Activated CD8-positive, alpha-beta T cell treated with anti-CD3 and anti-CD28 coated beads, Interleukin-2, amount 10 ng/mL, durations not matched to agents 7 days and 5 days (primary cell): ENCODE measurements at regions not wholly inside any gene's neighbourhood (a gene's known extent, or its start where the extent isn't known, plus 50 kb on each side); places are given as distances from the start of the nearest gene placed in this dataset.

Experiments
- ATAC-seq: fragments of 150-1000 bp; cut with Tn5 transposase; one replicate; pipeline ENCODE4 v1.10.0; 2021; ENCODE audit warnings: moderate library complexity
- CTCF ChIA-PET: fragments of 350-600 bp; sonication (Branson Sonifier 250); formaldehyde crosslinking; loops from one replicate; lab custom pipeline; 2021; ENCODE audit warnings: antibody characterized with exemption; lab: Charles Lee
- POLR2A ChIA-PET: fragments of 350-600 bp; sonication (Branson Sonifier 250); formaldehyde crosslinking; loops from one replicate; lab custom pipeline; 2021; ENCODE audit warnings: antibody characterized with exemption; lab: Charles Lee
- DNase-seq: peaks from one replicate; pipeline ENCODE4 v3.0.0-alpha.2; 2020
- H3K27ac Mint-ChIP-seq: one replicate; pipeline ENCODE4 v1.8.0; 2021; ENCODE audit warnings: mild to moderate bottlenecking, mixed read lengths
- H3K27me3 Mint-ChIP-seq: one replicate; pipeline ENCODE4 v1.8.0; 2021; ENCODE audit warnings: low read depth, mixed read lengths
- H3K36me3 Mint-ChIP-seq: one replicate; pipeline ENCODE4 v1.8.0; 2021; ENCODE audit warnings: low read depth, mixed read lengths
- H3K4me1 Mint-ChIP-seq: one replicate; pipeline ENCODE4 v1.8.0; 2021; ENCODE audit warnings: low read depth, mixed read lengths
- H3K4me3 Mint-ChIP-seq: one replicate; pipeline ENCODE4 v1.8.0; 2021; ENCODE audit warnings: mild to moderate bottlenecking, mixed read lengths
- H3K9me3 Mint-ChIP-seq: one replicate; pipeline ENCODE4 v1.8.0; 2022; ENCODE audit warnings: mixed read lengths; ENCODE audit not compliant: insufficient read depth

DNA sequence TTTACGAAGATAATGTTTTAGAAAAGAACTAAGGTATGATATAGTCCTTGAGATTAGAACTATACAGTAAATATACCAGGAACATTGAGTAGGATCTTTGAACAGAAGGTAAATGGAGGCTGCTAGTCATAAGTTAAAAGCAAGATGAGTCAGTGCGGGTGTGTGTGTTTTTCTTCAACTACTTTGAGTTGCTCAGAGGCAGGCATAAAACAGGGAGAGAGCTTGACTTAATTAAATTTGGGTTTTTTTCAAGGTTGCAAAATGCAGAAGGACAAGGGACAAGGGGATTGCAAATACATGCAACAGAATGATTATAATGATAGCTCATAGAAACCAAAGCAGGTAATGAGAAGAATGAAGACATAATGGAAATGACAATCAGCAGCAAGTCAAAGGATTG is 815.1 kb downstream of the NCAM2 start:
- Mint-ChIP-seq H3K36me3 (no peaks in the 10 kb centered on the region), H3K4me1 (no peaks in the 10 kb centered on the region), H3K27me3 (no peaks in the 10 kb centered on the region), H3K27ac (no peak overlapping the region), H3K9me3 (no peaks in the 10 kb centered on the region), H3K4me3 (no peak overlapping the region)
- ChIA-PET CTCF (no interaction called here), POLR2A (no interaction called here)
- ATAC-seq (no peak), DNase-seq (no peak)

DNA sequence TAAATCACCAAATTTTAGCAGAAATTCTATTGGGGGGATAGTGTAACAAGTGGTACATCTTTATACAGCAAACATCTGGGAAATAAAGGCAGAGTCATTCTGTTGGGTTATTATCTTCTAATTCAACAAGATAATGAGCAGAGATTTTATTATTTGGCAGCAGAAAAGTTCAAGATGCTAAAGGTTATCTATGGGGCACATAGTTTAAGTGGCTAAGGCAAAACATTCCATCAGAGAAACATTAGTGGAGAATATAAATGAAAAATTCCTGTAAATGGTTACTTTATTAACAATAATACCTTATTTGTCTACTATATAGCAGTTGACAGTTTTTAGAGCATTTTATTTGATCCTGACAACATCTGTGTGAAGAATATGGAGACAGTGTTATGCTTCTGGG is 815.7 kb downstream of the NCAM2 start:
- DNase-seq = no peak
- H3K9me3 Mint-ChIP-seq = no peaks in the 10 kb centered on the region
- H3K4me3 Mint-ChIP-seq = no peak overlapping the region
- H3K27me3 Mint-ChIP-seq = no peaks in the 10 kb centered on the region
- no peak for ATAC-seq
- no peaks in the 10 kb centered on the region for H3K4me1 Mint-ChIP-seq
- H3K36me3 Mint-ChIP-seq = no peaks in the 10 kb centered on the region
- POLR2A ChIA-PET = no interaction called here
- CTCF ChIA-PET = no interaction called here
- H3K27ac Mint-ChIP-seq = no peak overlapping the region

DNA sequence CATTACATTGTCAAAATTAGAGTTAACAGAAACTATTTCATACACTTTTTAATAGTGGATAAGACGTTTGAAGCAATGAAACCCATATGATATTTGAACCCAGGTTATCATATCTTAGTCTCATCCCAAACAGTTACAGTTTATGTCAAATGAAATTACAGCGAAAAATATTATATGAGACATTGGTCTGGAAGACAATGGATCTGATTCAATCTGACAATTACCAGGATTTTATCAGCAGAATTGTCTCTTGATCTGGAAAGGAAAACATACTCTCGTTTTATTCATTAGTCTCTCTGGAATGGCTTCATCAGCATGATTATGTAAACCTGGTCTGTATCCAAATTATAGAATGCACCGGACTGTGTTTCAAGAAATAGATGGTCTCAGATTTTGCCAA is 818.6 kb downstream of the NCAM2 start:
- Mint-ChIP-seq H3K4me1 (no peaks in the 10 kb centered on the region), H3K4me3 (no peak overlapping the region), H3K27me3 (no peaks in the 10 kb centered on the region), H3K27ac (no peak overlapping the region), H3K9me3 (peaks cover 6% of the 10 kb centered on the region), H3K36me3 (no peaks in the 10 kb centered on the region)
- ATAC-seq (no peak), DNase-seq (no peak)
- ChIA-PET CTCF (no interaction called here), POLR2A (no interaction called here)

DNA sequence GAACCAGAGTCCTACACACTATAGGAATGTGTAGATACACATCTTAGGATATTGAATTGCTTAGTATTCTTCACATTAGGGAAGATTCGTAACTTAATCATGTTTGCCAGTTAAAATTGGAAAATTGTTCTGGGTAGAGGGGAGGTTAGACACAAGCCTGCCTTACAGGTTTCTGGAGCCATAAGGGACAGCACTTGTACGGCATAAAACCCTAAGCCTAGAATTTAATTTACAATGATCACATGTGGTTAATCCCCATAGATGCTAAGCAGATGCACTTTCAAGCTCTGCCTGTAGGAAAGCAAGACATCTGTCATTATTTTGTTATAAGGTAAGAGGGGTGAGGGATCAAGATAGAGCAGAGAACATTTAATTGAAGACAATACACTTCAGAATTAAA is 820.7 kb downstream of the NCAM2 start:
- Mint-ChIP-seq H3K4me1 (no peaks in the 10 kb centered on the region), H3K27ac (no peak overlapping the region), H3K36me3 (no peaks in the 10 kb centered on the region), H3K27me3 (no peaks in the 10 kb centered on the region), H3K4me3 (no peak overlapping the region), H3K9me3 (peaks cover 11% of the 10 kb centered on the region)
- no peak for DNase-seq
- ATAC-seq = no peak
- ChIA-PET POLR2A (no interaction called here), CTCF (no interaction called here)

DNA sequence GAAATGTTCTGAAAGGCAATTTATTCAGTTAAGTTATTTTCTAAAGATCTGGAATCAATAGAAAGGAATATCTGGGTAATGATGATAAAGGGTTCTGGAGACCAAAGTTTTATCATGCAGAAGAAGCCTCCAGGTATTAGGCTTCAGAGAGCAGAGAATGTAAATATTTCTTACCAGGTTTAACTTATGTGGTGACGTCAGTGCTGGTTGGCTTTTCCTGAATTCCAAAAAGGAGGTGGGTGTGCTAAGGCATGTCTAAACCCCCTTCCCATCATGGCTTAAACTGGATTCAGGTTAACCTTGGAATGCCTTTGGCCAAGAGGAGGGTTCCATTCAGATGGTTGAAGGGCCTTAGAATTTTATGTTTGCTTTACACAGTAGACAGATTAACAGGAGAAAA is 829.9 kb downstream of the NCAM2 start:
- H3K36me3 Mint-ChIP-seq = no peaks in the 10 kb centered on the region
- POLR2A ChIA-PET = no interaction called here
- H3K4me3 Mint-ChIP-seq = no peak overlapping the region
- CTCF ChIA-PET = no interaction called here
- H3K27me3 Mint-ChIP-seq = no peaks in the 10 kb centered on the region
- no peaks in the 10 kb centered on the region for H3K9me3 Mint-ChIP-seq
- no peak for DNase-seq
- H3K4me1 Mint-ChIP-seq = no peaks in the 10 kb centered on the region
- no peak overlapping the region for H3K27ac Mint-ChIP-seq
- ATAC-seq = no peak

DNA sequence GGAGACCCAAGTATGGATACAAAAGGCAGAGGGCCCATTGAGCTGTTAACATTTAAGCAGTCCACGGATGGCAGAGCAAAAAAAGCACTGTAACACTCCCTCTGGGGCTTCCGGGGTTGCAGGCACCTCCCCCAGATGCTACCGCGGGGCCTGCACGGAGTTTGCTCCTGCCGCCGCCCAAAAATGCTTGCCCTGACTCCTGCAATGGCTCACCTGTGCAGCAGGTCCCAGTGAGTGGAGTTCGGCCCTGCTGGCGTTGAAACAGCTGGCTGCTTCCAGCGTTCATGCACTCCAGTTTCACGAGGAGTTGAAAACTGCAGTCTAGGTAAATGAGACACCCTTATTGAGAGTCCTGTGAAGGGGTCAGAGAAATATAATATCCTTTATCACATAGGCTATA is 832.8 kb downstream of the NCAM2 start:
- no peaks in the 10 kb centered on the region for H3K27me3 Mint-ChIP-seq
- ATAC-seq = no peak
- H3K4me3 Mint-ChIP-seq = no peak overlapping the region
- no peaks in the 10 kb centered on the region for H3K4me1 Mint-ChIP-seq
- no peaks in the 10 kb centered on the region for H3K36me3 Mint-ChIP-seq
- CTCF ChIA-PET = no interaction called here
- DNase-seq = no peak
- POLR2A ChIA-PET = no interaction called here
- H3K27ac Mint-ChIP-seq = no peak overlapping the region
- H3K9me3 Mint-ChIP-seq = no peaks in the 10 kb centered on the region

DNA sequence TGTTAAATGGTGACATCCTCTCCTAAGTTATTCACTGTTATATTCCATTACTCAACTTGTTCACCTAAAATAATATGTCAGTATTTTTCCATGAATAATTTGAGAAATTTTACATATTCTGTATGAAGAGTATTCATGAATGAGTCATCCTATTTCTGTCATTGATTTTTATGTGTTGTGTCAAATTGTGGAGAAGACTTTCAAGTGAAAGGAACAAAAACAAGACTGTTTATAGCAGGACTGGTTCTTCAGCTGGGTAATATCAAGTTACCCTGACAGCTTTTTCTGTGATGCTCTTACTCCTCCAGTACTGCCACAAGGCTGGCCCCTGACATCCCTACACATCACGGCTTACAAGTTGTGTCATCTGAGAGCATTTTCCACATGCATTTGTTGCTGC is 847.7 kb downstream of the NCAM2 start:
- ATAC-seq (no peak), DNase-seq (no peak)
- peaks cover 7% of the 10 kb centered on the region for H3K9me3 Mint-ChIP-seq
- POLR2A ChIA-PET = no interaction called here
- no peak overlapping the region for H3K27ac Mint-ChIP-seq
- CTCF ChIA-PET = no interaction called here
- H3K27me3 Mint-ChIP-seq = no peaks in the 10 kb centered on the region
- no peaks in the 10 kb centered on the region for H3K36me3 Mint-ChIP-seq
- no peaks in the 10 kb centered on the region for H3K4me1 Mint-ChIP-seq
- H3K4me3 Mint-ChIP-seq = no peak overlapping the region

DNA sequence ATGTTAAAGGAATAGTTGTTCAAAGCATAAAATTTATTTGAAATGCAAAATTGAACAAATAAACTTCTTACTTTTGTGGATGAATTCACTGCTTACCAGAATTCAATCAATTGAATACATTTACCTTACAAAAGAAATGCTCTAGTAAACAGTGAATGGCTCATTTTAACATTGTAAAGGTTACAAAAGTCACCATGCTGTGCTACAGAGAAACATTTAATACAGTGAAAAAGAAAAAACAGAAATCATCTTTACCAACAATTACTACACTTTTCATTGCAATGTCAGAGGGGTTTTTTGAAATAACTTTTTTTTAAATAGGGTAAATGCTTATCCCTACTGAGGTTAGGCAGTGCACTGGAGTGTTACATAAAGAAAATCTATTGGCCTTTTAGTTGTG is 853.0 kb downstream of the NCAM2 start:
- no peak overlapping the region for H3K4me3 Mint-ChIP-seq
- POLR2A ChIA-PET = no interaction called here
- CTCF ChIA-PET = no interaction called here
- no peak for DNase-seq
- no peak for ATAC-seq
- no peak overlapping the region for H3K27ac Mint-ChIP-seq
- H3K36me3 Mint-ChIP-seq = no peaks in the 10 kb centered on the region
- H3K4me1 Mint-ChIP-seq = no peaks in the 10 kb centered on the region
- peaks cover 4% of the 10 kb centered on the region for H3K9me3 Mint-ChIP-seq
- no peaks in the 10 kb centered on the region for H3K27me3 Mint-ChIP-seq

DNA sequence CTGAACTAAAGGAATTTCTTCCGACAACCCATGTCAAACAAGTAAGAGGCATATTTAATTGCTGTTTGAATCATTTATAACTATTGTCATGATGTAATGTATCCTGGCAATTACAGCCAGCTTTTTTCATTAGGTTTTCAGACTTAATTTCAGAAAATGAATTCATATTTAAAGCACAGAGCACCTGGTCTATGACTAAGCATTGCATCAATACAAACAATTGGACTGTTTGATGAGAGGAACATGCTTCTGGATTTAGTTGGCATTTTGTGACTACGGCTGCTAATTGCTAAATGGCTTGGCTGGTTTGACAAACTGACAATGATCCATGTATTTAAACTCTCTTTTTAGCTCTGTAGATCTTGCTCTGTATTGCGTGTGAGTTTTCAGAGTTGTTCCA is 853.4 kb downstream of the NCAM2 start:
- no peak for ATAC-seq
- Mint-ChIP-seq H3K4me3 (no peak overlapping the region), H3K4me1 (no peaks in the 10 kb centered on the region), H3K36me3 (no peaks in the 10 kb centered on the region), H3K27ac (no peak overlapping the region), H3K27me3 (no peaks in the 10 kb centered on the region), H3K9me3 (peaks cover 4% of the 10 kb centered on the region)
- ChIA-PET POLR2A (no interaction called here), CTCF (no interaction called here)
- no peak for DNase-seq

DNA sequence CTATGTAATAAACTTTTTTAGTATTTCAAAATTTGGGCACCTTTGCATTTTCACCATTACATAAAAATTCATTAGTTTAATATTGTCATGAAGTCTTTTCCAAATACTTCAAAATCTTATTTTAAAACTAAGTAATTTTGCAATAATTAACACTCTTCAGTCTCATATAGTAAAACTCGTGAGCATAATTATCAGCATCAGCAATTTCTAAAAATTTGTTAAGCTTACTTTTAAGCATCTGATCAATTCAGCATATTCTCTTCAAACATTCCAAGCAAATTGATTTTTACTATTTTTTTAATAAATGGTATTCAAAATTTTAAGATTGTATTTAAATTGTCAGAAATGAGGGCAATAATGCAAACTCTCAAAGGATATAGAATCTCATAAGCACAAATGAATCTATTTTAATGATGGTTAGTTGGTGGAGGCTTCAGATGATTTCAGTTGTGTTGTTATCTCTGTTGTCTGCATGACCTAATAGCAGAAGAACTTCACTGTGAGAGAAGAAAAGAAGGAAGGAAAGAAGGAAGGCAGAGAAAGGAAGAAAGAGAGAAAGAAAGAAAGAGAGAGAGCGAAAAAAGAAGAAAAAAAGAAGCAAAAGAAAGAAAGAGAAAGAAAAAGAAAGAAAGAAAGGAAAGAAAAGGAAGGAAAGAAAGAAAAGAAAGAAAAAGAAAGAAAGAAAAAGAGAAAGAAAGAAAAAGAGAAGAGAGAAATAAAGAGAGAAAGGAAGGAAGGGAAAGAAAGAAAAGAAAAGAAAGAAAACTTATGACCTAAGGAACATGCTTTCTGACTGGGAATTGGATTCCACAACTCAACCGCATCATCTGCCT is 860.5 kb downstream of the NCAM2 start:
- Mint-ChIP-seq H3K27ac (no peak overlapping the region), H3K9me3 (no peaks in the 10 kb centered on the region), H3K4me3 (no peak overlapping the region), H3K36me3 (no peaks in the 10 kb centered on the region), H3K27me3 (no peaks in the 10 kb centered on the region), H3K4me1 (no peaks in the 10 kb centered on the region)
- ATAC-seq = no peak
- ChIA-PET POLR2A (no interaction called here), CTCF (no interaction called here)
- DNase-seq = no peak

GRCh38 chr21:21860888-21861287 is 862.7 kb downstream of the NCAM2 start:
- ATAC-seq = no peak
- no peaks in the 10 kb centered on the region for H3K36me3 Mint-ChIP-seq
- H3K27ac Mint-ChIP-seq = no peak overlapping the region
- CTCF ChIA-PET = no interaction called here
- no peaks in the 10 kb centered on the region for H3K27me3 Mint-ChIP-seq
- POLR2A ChIA-PET = no interaction called here
- H3K4me3 Mint-ChIP-seq = no peak overlapping the region
- DNase-seq = no peak
- H3K9me3 Mint-ChIP-seq = no peaks in the 10 kb centered on the region
- no peaks in the 10 kb centered on the region for H3K4me1 Mint-ChIP-seq

GRCh38 chr21:21864321-21864840 is 866.2 kb downstream of the NCAM2 start:
- Mint-ChIP-seq H3K27me3 (no peaks in the 10 kb centered on the region), H3K27ac (no peak overlapping the region), H3K36me3 (no peaks in the 10 kb centered on the region), H3K4me3 (no peak overlapping the region), H3K9me3 (peaks cover 3% of the 10 kb centered on the region), H3K4me1 (no peaks in the 10 kb centered on the region)
- ATAC-seq = no peak
- no peak for DNase-seq
- ChIA-PET CTCF (no interaction called here), POLR2A (no interaction called here)
